ENCODE measurements at regions not wholly inside any gene's neighbourhood (a gene's known extent, or its start where the extent isn't known, plus 50 kb on each side); places are given as distances from the start of the nearest gene placed in this dataset.

GRCh38 chr17:77540975-77541374 lies 400.2 kb downstream of the SEC14L1 start:
- TF ChIP-seq ZFX (IDR thresholded peaks at IDR 0.05) (no peak), CTCF (conservative IDR thresholded peaks at IDR 0.05) (no peak)
- no peak overlapping the region for H3K27ac ChIP-seq

GRCh38 chr17:77542011-77542410 lies 401.2 kb downstream of the SEC14L1 start:
- no peak for TF ChIP-seq CTCF (conservative IDR thresholded peaks at IDR 0.05)
- H3K27ac ChIP-seq, result no peak overlapping the region

- TF ChIP-seq CTCF (conservative IDR thresholded peaks at IDR 0.05) (peak; percentile 97), ZFX (IDR thresholded peaks at IDR 0.05) (no peak)
- no peak overlapping the region for H3K27ac ChIP-seq
Observed at GRCh38 chr17:77542551-77543490, 402.1 kb downstream of the SEC14L1 start.

- no peak overlapping the region for H3K27ac ChIP-seq
- no peak for TF ChIP-seq ZFX (IDR thresholded peaks at IDR 0.05)
- no peak for TF ChIP-seq CTCF (conservative IDR thresholded peaks at IDR 0.05)
Observed at GRCh38 chr17:77543801-77544200, 403.0 kb downstream of the SEC14L1 start.

- no peak for TF ChIP-seq ZFX (IDR thresholded peaks at IDR 0.05)
- TF ChIP-seq CTCF (conservative IDR thresholded peaks at IDR 0.05), result no peak
- no peak overlapping the region for H3K27ac ChIP-seq
Observed at GRCh38 chr17:77544347-77545110, 403.8 kb downstream of the SEC14L1 start.

- no peak for TF ChIP-seq ZFX (IDR thresholded peaks at IDR 0.05)
- no peak for TF ChIP-seq CTCF (conservative IDR thresholded peaks at IDR 0.05)
- H3K27ac ChIP-seq, result no peak overlapping the region
Observed at GRCh38 chr17:77546772-77547241, 406.0 kb downstream of the SEC14L1 start.

- TF ChIP-seq ZFX (IDR thresholded peaks at IDR 0.05) (no peak), CTCF (conservative IDR thresholded peaks at IDR 0.05) (no peak)
Observed at GRCh38 chr17:77548967-77549366, 408.2 kb downstream of the SEC14L1 start.

More at GRCh38 chr17:77548967-77549366, 408.2 kb downstream of the SEC14L1 start:
- no peak overlapping the region for H3K27ac ChIP-seq

Measured in C4-2B (cell line).